SK-N-SH (cell line): ENCODE measurements at regions not wholly inside any gene's neighbourhood (a gene's known extent, or its start where the extent isn't known, plus 50 kb on each side); places are given as distances from the start of the nearest gene placed in this dataset.

Source experiments
- CTCF ChIA-PET: fragments of 300-600, 350-600 bp; formaldehyde crosslinking; extraction: SDS; loops from one replicate; lab custom pipeline; 2021; lab: Yijun Ruan, JAX
- POLR2A ChIA-PET: fragments of 350-600 bp; sonication (Branson Sonifier 250); formaldehyde crosslinking; extraction: SDS; loops from one replicate; lab custom pipeline; 2020; ENCODE audit warnings: antibody characterized with exemption, inconsistent platforms; lab: Yijun Ruan, JAX
- DNase-seq: peaks from one replicate; pipeline ENCODE4 v3.0.0; 2012
- H2AFZ ChIP-seq: fragments of 200-600 bp; sonication (generic); 2 replicates; pipeline ENCODE4 v1.8.1; 2016; ENCODE audit warnings: antibody characterized with exemption, mild to moderate bottlenecking, low read depth
- H3F3A ChIP-seq: fragments of 200-600 bp; sonication (generic); replicated peaks from 2 replicates; pipeline ENCODE3; 2016; ENCODE audit warnings: antibody characterized with exemption, mild to moderate bottlenecking; ENCODE audit not compliant: insufficient read depth
- H3K27ac ChIP-seq, 2 experiments: fragments of 200-500 bp in 1 of 2; fragments of 200-600 bp in 1 of 2; sonication (Bioruptor generic) in 1 of 2; sonication (generic), shearing (Covaris generic) in 1 of 2; 2 replicates each; pipeline versions ENCODE4 v1.5.1 to v1.6.1; 2014 to 2016; ENCODE audit warnings: low read depth in 2 of 2, inconsistent platforms in 1 of 2, low read length in 1 of 2, mild to moderate bottlenecking in 1 of 2, mixed read lengths in 1 of 2
- H3K27me3 ChIP-seq: fragments of 200-600 bp; sonication (generic), shearing (Covaris generic); 2 replicates; pipeline ENCODE4 v1.6.1; 2016; ENCODE audit warnings: mixed run types; ENCODE audit not compliant: insufficient read depth
- H3K36me3 ChIP-seq, 2 experiments: fragments of 200-500 bp in 1 of 2; fragments of 200-600 bp in 1 of 2; sonication (Bioruptor generic) in 1 of 2; sonication (generic) in 1 of 2; replicated peaks in 1 of 2; 2 replicates each; pipeline versions ENCODE3 to v1.5.1; 2014 to 2016; ENCODE audit warnings: low read length in 1 of 2, mild to moderate bottlenecking in 1 of 2; ENCODE audit not compliant: insufficient read depth in 2 of 2, control insufficient read depth in 1 of 2
- H3K4me1 ChIP-seq, 2 experiments: fragments of 200-500 bp in 1 of 2; fragments of 200-600 bp in 1 of 2; sonication (Bioruptor generic) in 1 of 2; sonication (generic), shearing (Covaris generic) in 1 of 2; 2 replicates each; pipeline versions ENCODE4 v1.5.1 to v1.6.1; 2014 to 2016; ENCODE audit warnings: low read depth in 1 of 2, low read length in 1 of 2, mixed run types in 1 of 2; ENCODE audit not compliant: insufficient read depth in 2 of 2, control insufficient read depth in 1 of 2
- H3K4me2 ChIP-seq: fragments of 200-600 bp; sonication (generic), shearing (Covaris generic); 2 replicates; pipeline ENCODE4 v1.6.1; 2017; ENCODE audit warnings: mixed run types
- H3K4me3 ChIP-seq, 2 experiments: fragments of 200-500 bp in 1 of 2; fragments of 200-600 bp in 1 of 2; sonication (Bioruptor generic) in 1 of 2; sonication (generic), shearing (Covaris generic) in 1 of 2; 2 replicates each; pipeline versions ENCODE4 v1.5.1 to v1.8.1; 2014 to 2016; ENCODE audit warnings: low read depth in 2 of 2, inconsistent platforms in 1 of 2, low read length in 1 of 2, mild to moderate bottlenecking in 1 of 2, mixed read lengths in 1 of 2, moderate library complexity in 1 of 2
- H3K79me2 ChIP-seq: fragments of 200-600 bp; sonication (generic); 2 replicates; pipeline ENCODE4 v1.8.1; 2017; ENCODE audit warnings: mild to moderate bottlenecking; ENCODE audit not compliant: insufficient read depth
- H3K9ac ChIP-seq: fragments of 200-600 bp; sonication (generic); 2 replicates; pipeline ENCODE4 v1.6.1; 2017; ENCODE audit warnings: mixed run types
- H3K9me2 ChIP-seq: fragments of 200-600 bp; sonication (generic); 2 replicates; pipeline ENCODE4 v1.6.1; 2017; ENCODE audit warnings: mixed run types
- H3K9me3 ChIP-seq: fragments of 200-600 bp; sonication (generic); 2 replicates; pipeline ENCODE4 v1.6.1; 2017; ENCODE audit warnings: mixed run types, mild to moderate bottlenecking, moderate library complexity
- H4K20me1 ChIP-seq: fragments of 200-600 bp; sonication (generic); 2 replicates; pipeline ENCODE4 v1.6.1; 2017; ENCODE audit warnings: mild to moderate bottlenecking, mixed run types; ENCODE audit not compliant: insufficient read depth
- EP300 ChIP-seq, 2 experiments: IDR thresholded peaks; 2 replicates each; pipeline versions ENCODE4 v1.4.0 to v1.6.1; 2012; ENCODE audit warnings: borderline replicate concordance in 1 of 2, low read depth in 1 of 2, low read length in 1 of 2
- EZH2phosphoT487 ChIP-seq: fragments of 200-600 bp; sonication (generic); IDR thresholded peaks from 2 replicates; pipeline ENCODE4 v1.6.1; 2017; ENCODE audit warnings: low read depth, mixed run types, mild to moderate bottlenecking, antibody characterized with exemption, moderate library complexity, borderline replicate concordance
- FOSL2 ChIP-seq: IDR thresholded peaks from 2 replicates; pipeline ENCODE4 v1.4.0; 2012; ENCODE audit warnings: low read depth, mild to moderate bottlenecking, moderate library complexity, borderline replicate concordance
- GABPA ChIP-seq: IDR thresholded peaks from 2 replicates; pipeline ENCODE4 v1.4.0; 2012; ENCODE audit warnings: low read depth, mild to moderate bottlenecking
- GATA2 ChIP-seq: sonication (generic); formaldehyde crosslinking; IDR thresholded peaks from 2 replicates; pipeline ENCODE4 v1.5.0; 2020; ENCODE audit warnings: mild to moderate bottlenecking, missing genetic modification reagents
- NFIC ChIP-seq: IDR thresholded peaks from 2 replicates; pipeline ENCODE4 v1.4.0; 2012; ENCODE audit warnings: borderline replicate concordance
- POLR2AphosphoS5 ChIP-seq: IDR thresholded peaks from 2 replicates; pipeline ENCODE4 v1.6.1; 2012; ENCODE audit warnings: low read depth, low read length
- RAD21 ChIP-seq: IDR thresholded peaks from 2 replicates; pipeline ENCODE4 v1.6.1; 2012; ENCODE audit warnings: mild to moderate bottlenecking, low read length
- RCOR1 ChIP-seq: fragments of 150-350 bp; IDR thresholded peaks from 2 replicates; pipeline ENCODE4 v1.6.1; 2017; ENCODE audit warnings: antibody characterized with exemption, low read length
- REST ChIP-seq: IDR thresholded peaks from 2 replicates; pipeline ENCODE4 v1.6.1; 2012; ENCODE audit warnings: mild to moderate bottlenecking, low read depth, low read length, moderate library complexity
- RFX5 ChIP-seq: IDR thresholded peaks from 2 replicates; pipeline ENCODE4 v1.6.1; 2012; ENCODE audit warnings: mild to moderate bottlenecking, improper control_type of control experiment, low read length
- SMC3 ChIP-seq: IDR thresholded peaks from 2 replicates; pipeline ENCODE4 v1.6.1; 2012; ENCODE audit warnings: low read depth, low read length, improper control_type of control experiment
- TAF1 ChIP-seq: IDR thresholded peaks from 2 replicates; pipeline ENCODE4 v1.6.1; 2012; ENCODE audit warnings: low read depth, mild to moderate bottlenecking, low read length, moderate library complexity, borderline replicate concordance
- TCF12 ChIP-seq: IDR thresholded peaks from 2 replicates; pipeline ENCODE4 v1.4.0; 2012
- TEAD4 ChIP-seq: IDR thresholded peaks from 2 replicates; pipeline ENCODE4 v1.4.0; 2012; ENCODE audit warnings: mild to moderate bottlenecking, borderline replicate concordance; ENCODE audit not compliant: insufficient read depth
- USF1 ChIP-seq: IDR thresholded peaks from 2 replicates; pipeline ENCODE4 v1.4.0; 2012; ENCODE audit warnings: low read depth, borderline replicate concordance
- ZBTB33 ChIP-seq: IDR thresholded peaks from 2 replicates; pipeline ENCODE4 v1.4.0; 2012; ENCODE audit warnings: low read depth, borderline replicate concordance
- WGBS: methylation state at CpG from one replicate; pipeline ENCODE4 v1.1.6; 2017; ENCODE audit warnings: low lambda C conversion rate; 5-methylcytosine and 5-hydroxymethylcytosine counted together
- TF ChIP-seq, protein P1 (sequence below): IDR thresholded peaks from 2 replicates; pipeline ENCODE4; 2012
- TF ChIP-seq, protein P2 (sequence below): fragments of 200-600 bp; sonication (generic); IDR thresholded peaks from 2 replicates; pipeline ENCODE4 v1.6.1; 2017; ENCODE audit warnings: antibody characterized with exemption, mild to moderate bottlenecking, moderate library complexity

DNA sequence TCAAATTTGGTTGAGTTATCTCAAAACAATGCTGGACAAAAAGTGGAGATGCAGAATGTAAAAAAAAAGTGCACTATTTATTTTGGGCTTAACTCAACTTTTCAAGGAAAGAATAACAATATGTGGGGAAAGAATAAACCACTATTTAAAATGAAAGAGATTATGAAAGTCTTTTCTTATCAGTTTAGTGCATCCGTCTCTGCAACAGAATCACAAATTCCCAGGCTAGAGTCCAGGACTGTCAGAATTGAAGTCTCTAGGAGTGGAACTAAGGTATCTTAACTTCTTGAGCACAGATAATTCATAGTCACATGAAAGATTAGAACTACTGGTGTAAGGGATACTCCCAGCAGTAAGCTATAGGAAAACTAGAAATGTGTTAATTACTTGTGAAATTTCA is 1200.3 kb upstream of the LRRN3 start:
- TF ChIP-seq POLR2AphosphoS5 (no peak), NFIC (no peak), ZBTB33 (no peak), RCOR1 (no peak), EP300 (IDR thresholded peaks at IDR 0.05; ENCODE audit: borderline replicate concordance in 1 of 2, low read depth in 1 of 2, low read length in 1 of 2) (no peak), GATA2 (no peak), GABPA (no peak), RAD21 (no peak), TCF12 (no peak), EZH2phosphoT487 (no peak), FOSL2 (no peak), RFX5 (no peak), TEAD4 (no peak)
- TF ChIP-seq, protein P1, sequence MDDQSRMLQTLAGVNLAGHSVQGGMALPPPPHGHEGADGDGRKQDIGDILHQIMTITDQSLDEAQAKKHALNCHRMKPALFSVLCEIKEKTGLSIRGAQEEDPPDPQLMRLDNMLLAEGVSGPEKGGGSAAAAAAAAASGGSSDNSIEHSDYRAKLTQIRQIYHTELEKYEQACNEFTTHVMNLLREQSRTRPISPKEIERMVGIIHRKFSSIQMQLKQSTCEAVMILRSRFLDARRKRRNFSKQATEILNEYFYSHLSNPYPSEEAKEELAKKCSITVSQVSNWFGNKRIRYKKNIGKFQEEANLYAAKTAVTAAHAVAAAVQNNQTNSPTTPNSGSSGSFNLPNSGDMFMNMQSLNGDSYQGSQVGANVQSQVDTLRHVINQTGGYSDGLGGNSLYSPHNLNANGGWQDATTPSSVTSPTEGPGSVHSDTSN, result no peak
- Histone ChIP-seq H3K79me2 (no peaks in the 10 kb centered on the region), H3K4me1 (no peaks in the 10 kb centered on the region; a peak in 2 of 4 replicates), H3K9me3 (peaks cover 9% of the 10 kb centered on the region; the same call in 1 of the 2 replicates), H3K36me3 (no peaks in the 10 kb centered on the region), H3K4me2 (no peak overlapping the region), H3K27ac (no peak overlapping the region), H3K9me2 (0 out of 2 replicates have a peak, but pooled peaks cover 5% of the 10 kb centered on the region), H3K9ac (no peak overlapping the region), H2AFZ (no peak overlapping the region), H3F3A (no peaks in the 10 kb centered on the region), H4K20me1 (no peaks in the 10 kb centered on the region), H3K27me3 (no peaks in the 10 kb centered on the region), H3K4me3 (no peak overlapping the region)
- ChIA-PET CTCF (interaction anchor here (0.9 kb wide), 1 partner anchor 16 kb away, joined by 3 read pairs; no protein-coding TSS in a partner anchor), POLR2A (no interaction called here)
- 36% methylated on average over 1 of the region's 1 CpG for WGBS
- no peak for DNase-seq

DNA sequence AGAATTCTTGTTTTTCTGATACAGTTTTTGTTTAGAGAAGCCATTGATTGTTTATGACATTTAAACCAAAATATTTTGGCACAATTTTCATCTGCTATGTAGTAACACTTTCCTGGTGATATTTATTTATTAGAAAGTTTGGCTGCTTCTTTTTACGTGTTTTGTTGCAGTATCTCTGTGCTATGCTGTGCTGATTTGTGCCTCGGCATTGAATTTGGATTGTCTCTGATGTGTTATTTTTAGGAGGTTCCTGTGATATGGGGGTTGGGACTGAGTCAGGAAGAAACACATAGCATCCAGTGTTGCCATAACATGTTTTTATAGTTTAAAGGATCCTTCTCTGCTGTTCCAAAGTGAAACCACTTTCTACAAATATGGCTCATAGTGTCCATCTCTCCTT is 1197.7 kb upstream of the LRRN3 start:
- WGBS, result 30% methylated on average over 2 of the region's 2 CpGs
- Histone ChIP-seq H3K9ac (no peak overlapping the region), H2AFZ (peak overlapping the region; percentile 31; the same call in 1 of the 2 replicates), H4K20me1 (no peaks in the 10 kb centered on the region), H3K79me2 (no peaks in the 10 kb centered on the region), H3K4me2 (no peak overlapping the region), H3K27ac (no peak overlapping the region), H3K27me3 (no peaks in the 10 kb centered on the region), H3K36me3 (no peaks in the 10 kb centered on the region), H3K9me2 (no peaks in the 10 kb centered on the region), H3K4me3 (0 out of 4 replicates have a peak overlapping the region, but pooled peaks of 1 of the 2 experiments have one; percentile 6), H3K9me3 (peaks cover 9% of the 10 kb centered on the region), H3K4me1 (no peaks in the 10 kb centered on the region; a peak in 2 of 4 replicates), H3F3A (no peaks in the 10 kb centered on the region)
- ChIA-PET CTCF (no interaction called here), POLR2A (no interaction called here)
- DNase-seq, result no peak
- no peak for TF ChIP-seq TCF12
- TF ChIP-seq REST, result no peak
- TF ChIP-seq, protein P2, sequence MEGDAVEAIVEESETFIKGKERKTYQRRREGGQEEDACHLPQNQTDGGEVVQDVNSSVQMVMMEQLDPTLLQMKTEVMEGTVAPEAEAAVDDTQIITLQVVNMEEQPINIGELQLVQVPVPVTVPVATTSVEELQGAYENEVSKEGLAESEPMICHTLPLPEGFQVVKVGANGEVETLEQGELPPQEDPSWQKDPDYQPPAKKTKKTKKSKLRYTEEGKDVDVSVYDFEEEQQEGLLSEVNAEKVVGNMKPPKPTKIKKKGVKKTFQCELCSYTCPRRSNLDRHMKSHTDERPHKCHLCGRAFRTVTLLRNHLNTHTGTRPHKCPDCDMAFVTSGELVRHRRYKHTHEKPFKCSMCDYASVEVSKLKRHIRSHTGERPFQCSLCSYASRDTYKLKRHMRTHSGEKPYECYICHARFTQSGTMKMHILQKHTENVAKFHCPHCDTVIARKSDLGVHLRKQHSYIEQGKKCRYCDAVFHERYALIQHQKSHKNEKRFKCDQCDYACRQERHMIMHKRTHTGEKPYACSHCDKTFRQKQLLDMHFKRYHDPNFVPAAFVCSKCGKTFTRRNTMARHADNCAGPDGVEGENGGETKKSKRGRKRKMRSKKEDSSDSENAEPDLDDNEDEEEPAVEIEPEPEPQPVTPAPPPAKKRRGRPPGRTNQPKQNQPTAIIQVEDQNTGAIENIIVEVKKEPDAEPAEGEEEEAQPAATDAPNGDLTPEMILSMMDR, result no peak
- no peak for TF ChIP-seq USF1
- TF ChIP-seq TAF1, result no peak
- TF ChIP-seq SMC3, result no peak
- no peak for TF ChIP-seq GABPA
